NT2/D1 (cell line): ENCODE measurements at regions not wholly inside any gene's neighbourhood (a gene's known extent, or its start where the extent isn't known, plus 50 kb on each side); places are given as distances from the start of the nearest gene placed in this dataset.
"Not testable (repeated sequence)": the region's sequence is repeated elsewhere in the genome, so short reads cannot be mapped to it uniquely, and the experiment has no call there.

Experiments used
- DNase-seq: peaks from one replicate; pipeline ENCODE4 v3.0.0-alpha.2; 2011; ENCODE audit warnings: low read depth, low spot score
- H3K27me3 ChIP-seq: 2 replicates; pipeline ENCODE4 v1.6.0; 2011; ENCODE audit warnings: mild to moderate bottlenecking; ENCODE audit not compliant: insufficient read length, insufficient read depth
- H3K36me3 ChIP-seq: 2 replicates; pipeline ENCODE4 v1.6.1; 2011; ENCODE audit warnings: mild to moderate bottlenecking, low read length, mixed read lengths; ENCODE audit not compliant: insufficient read depth, insufficient read length
- H3K4me1 ChIP-seq: 2 replicates; pipeline ENCODE4 v1.5.1; 2011; ENCODE audit not compliant: insufficient read depth, insufficient read length
- H3K4me3 ChIP-seq: 2 replicates; pipeline ENCODE4 v1.5.1; 2011; ENCODE audit warnings: low read depth; ENCODE audit not compliant: insufficient read length
- H3K9ac ChIP-seq: 2 replicates; pipeline ENCODE4 v1.6.0; 2011; ENCODE audit warnings: low read depth; ENCODE audit not compliant: insufficient read length
- H3K9me3 ChIP-seq: 2 replicates; pipeline ENCODE4 v1.5.1; 2011; ENCODE audit warnings: mild to moderate bottlenecking, low read length; ENCODE audit not compliant: insufficient read depth
- SUZ12 ChIP-seq: IDR thresholded peaks from 2 replicates; pipeline ENCODE4 v1.6.1; 2011; ENCODE audit not compliant: insufficient read length, insufficient read depth; ENCODE audit errors: extremely low read depth
- YY1 ChIP-seq: IDR thresholded peaks from 2 replicates; pipeline ENCODE4 v1.6.1; 2011; ENCODE audit not compliant: insufficient read length, insufficient read depth
- ZNF274 ChIP-seq: IDR thresholded peaks from 2 replicates; pipeline ENCODE4 v1.6.1; 2011; ENCODE audit warnings: mild to moderate bottlenecking, low read depth, low read length

DNA sequence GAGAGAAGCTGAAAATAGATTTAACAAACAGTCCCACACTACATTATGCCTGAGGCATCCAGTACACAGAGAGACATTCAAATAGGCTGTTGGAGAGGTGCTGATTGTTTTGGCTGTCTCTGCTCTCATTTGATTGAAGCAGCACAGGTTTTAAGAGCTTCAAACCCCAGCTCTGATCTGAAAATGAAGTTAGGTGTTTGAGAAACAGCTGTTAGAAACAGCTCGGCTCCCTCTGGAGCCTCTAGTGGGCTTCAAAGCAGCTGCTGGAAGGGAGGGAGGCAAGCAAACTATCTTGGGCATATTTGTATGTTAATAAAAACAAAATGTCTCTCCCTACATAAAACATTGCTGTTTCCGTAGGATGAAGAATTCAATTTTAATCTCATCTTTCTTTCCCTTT, 607.3 kb upstream of the GOT2 start:
- H3K4me1 ChIP-seq, result peaks cover 2% of the 10 kb centered on the region
- peaks cover 11% of the 10 kb centered on the region; the same call in 1 of the 2 replicates for H3K9me3 ChIP-seq
- H3K4me3 ChIP-seq, result no peak overlapping the region
- TF ChIP-seq SUZ12 (no peak), YY1 (no peak), ZNF274 (no peak)
- peaks cover 96% of the 10 kb centered on the region for H3K27me3 ChIP-seq
- H3K9ac ChIP-seq, result no peak overlapping the region
- no peak for DNase-seq
- H3K36me3 ChIP-seq, result no peaks in the 10 kb centered on the region

DNA sequence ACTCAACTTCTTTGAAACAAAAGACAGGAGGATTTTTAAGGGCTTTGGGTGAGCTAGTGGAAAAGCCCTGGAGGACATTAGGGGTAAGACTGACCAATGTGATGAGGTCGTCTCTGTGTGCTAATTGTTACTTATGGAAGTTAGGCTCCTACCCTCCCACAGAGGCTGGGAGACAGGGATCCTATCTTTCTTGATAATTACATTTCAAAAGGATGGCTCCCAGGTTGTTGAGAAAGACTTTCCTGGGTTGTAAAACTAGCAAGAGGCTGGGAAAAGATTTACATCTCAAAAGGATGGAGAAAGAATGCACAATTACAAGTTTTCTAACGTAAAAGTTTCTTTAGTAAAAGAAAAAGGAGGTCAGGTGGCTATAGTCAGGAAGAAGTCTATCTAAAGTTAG, 605.8 kb upstream of the GOT2 start:
- Histone ChIP-seq H3K9ac (no peak overlapping the region), H3K4me1 (peaks cover 2% of the 10 kb centered on the region), H3K9me3 (peaks cover 20% of the 10 kb centered on the region; the same call in 1 of the 2 replicates), H3K4me3 (no peak overlapping the region), H3K36me3 (no peaks in the 10 kb centered on the region), H3K27me3 (peaks cover 96% of the 10 kb centered on the region)
- TF ChIP-seq YY1 (no peak), SUZ12 (no peak), ZNF274 (no peak)
- DNase-seq, result peak; percentile 76

DNA sequence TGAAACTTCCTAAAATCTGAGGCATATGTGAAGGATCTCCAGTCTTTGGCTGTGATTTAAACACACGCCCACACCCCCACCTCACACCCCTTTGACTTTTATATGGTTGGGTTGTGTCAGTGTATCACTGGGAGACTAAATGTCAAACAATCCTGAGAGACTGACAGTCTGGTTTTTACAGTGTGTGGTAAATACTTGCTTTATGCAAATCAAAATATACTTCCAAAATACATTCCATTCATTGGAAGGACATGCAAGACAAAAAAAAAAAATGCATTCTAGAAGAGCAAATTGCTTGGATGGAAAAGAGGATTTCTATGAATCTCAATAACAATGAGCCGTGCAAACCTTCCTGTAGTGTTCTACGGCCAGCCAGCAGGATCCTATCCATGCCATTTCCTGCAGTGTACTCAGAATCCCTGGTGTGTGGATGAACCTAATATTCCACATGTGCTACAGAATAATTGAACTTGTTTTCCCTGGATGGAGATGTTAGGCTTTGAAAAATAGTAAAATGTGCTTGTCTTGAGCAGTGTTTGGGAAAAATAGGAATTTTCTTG, 602.1 kb upstream of the GOT2 start:
- H3K9ac ChIP-seq, result no peak overlapping the region
- H3K4me1 ChIP-seq, result peaks cover 2% of the 10 kb centered on the region
- no peak overlapping the region for H3K4me3 ChIP-seq
- TF ChIP-seq YY1 (no peak), ZNF274 (no peak), SUZ12 (no peak)
- DNase-seq, result peak; percentile 8
- H3K27me3 ChIP-seq, result peaks cover 96% of the 10 kb centered on the region
- peaks cover 15% of the 10 kb centered on the region; the same call in 1 of the 2 replicates for H3K9me3 ChIP-seq
- no peaks in the 10 kb centered on the region for H3K36me3 ChIP-seq

DNA sequence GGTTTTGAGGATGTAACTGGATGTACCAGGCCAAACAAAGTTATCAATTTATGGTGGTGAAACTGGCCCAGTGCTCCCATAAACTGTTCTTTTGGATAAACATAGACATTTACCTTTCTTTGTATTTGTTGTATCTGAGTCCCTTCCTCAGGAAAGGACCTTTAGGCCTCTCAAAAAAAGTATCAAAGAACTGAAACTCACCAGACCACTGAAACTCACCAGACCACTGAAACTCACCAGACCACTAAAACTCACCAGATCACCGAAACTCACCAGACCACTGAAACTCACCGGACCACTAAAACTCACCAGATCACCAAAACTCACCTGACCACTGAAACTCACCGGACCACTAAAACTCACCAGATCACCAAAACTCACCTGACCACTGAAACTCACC, 597.6 kb upstream of the GOT2 start:
- peaks cover 15% of the 10 kb centered on the region; the same call in 1 of the 2 replicates for H3K9me3 ChIP-seq
- H3K4me3 ChIP-seq, DNase-seq, H3K9ac ChIP-seq, H3K36me3 ChIP-seq, H3K4me1 ChIP-seq: not testable (repeated sequence)
- H3K27me3 ChIP-seq, result peaks cover 66% of the 10 kb centered on the region

DNA sequence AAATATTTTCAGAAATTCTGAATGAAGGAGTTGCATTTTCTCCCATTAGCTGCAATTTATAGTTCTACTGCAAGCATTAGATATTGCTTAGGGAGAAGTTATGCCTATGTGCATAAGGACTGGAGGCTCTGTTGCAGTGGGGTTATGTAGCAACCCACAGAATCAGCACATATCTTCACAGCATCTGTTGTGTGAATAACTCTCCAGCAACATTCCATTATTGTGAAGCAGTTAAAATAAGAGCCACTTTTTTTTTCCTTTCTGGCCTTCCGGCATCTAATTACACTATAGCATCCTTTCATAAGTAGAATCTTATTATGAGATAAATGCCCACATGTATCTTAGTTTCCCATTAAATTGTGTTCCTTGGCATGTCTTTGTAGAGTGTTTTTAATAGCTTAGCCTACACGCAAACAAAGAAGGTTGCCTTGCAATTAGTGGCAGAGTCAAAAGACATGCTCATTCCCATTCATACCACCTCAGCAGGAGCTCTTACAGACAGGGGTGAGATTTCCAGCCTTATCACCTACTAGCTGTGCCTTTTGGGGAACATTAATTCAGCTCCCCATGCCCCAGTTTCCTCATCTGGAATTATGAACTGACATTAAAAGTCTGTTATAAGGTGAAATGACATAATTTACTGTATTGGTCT, 596.0 kb upstream of the GOT2 start:
- no peak for DNase-seq
- no peaks in the 10 kb centered on the region for H3K4me1 ChIP-seq

GRCh38 chr16:59328961-59329360, 594.8 kb upstream of the GOT2 start:
- Histone ChIP-seq H3K9me3 (0 out of 2 replicates have a peak, but pooled peaks cover under 1% of the 10 kb centered on the region), H3K4me3 (no peak overlapping the region), H3K27me3 (peaks cover 39% of the 10 kb centered on the region), H3K36me3 (no peaks in the 10 kb centered on the region), H3K4me1 (no peaks in the 10 kb centered on the region), H3K9ac (no peak overlapping the region)
- no peak for TF ChIP-seq YY1
- no peak for TF ChIP-seq SUZ12
- no peak for TF ChIP-seq ZNF274
- no peak for DNase-seq

More for the DNA sequence above, 596.0 kb upstream of the GOT2 start:
- Histone ChIP-seq H3K9me3 (peaks cover 6% of the 10 kb centered on the region; the same call in 1 of the 2 replicates), H3K27me3 (peaks cover 50% of the 10 kb centered on the region), H3K4me3 (no peak overlapping the region), H3K9ac (no peak overlapping the region), H3K36me3 (no peaks in the 10 kb centered on the region)
- no peak for TF ChIP-seq YY1
- no peak for TF ChIP-seq SUZ12
- TF ChIP-seq ZNF274, result no peak

GRCh38 chr16:59327894-59328293, 593.8 kb upstream of the GOT2 start:
- no peaks in the 10 kb centered on the region for H3K9me3 ChIP-seq
- no peak for TF ChIP-seq YY1
- TF ChIP-seq ZNF274, result no peak
- TF ChIP-seq SUZ12, result no peak
- no peak overlapping the region for H3K4me3 ChIP-seq
- H3K27me3 ChIP-seq, result peaks cover 28% of the 10 kb centered on the region
- no peaks in the 10 kb centered on the region for H3K4me1 ChIP-seq
- DNase-seq, result no peak
- H3K36me3 ChIP-seq, result no peaks in the 10 kb centered on the region
- no peak overlapping the region for H3K9ac ChIP-seq
